NCI-H1417 (cell line): ENCODE measurements at regions not wholly inside any gene's neighbourhood (a gene's known extent, or its start where the extent isn't known, plus 50 kb on each side); places are given as distances from the start of the nearest gene placed in this dataset.

ENCODE experiments used
- DNase-seq, 3 experiments: peaks; one replicate each; lab custom pipeline; 2025; lab: John Stamatoyannopoulos, UW

DNA sequence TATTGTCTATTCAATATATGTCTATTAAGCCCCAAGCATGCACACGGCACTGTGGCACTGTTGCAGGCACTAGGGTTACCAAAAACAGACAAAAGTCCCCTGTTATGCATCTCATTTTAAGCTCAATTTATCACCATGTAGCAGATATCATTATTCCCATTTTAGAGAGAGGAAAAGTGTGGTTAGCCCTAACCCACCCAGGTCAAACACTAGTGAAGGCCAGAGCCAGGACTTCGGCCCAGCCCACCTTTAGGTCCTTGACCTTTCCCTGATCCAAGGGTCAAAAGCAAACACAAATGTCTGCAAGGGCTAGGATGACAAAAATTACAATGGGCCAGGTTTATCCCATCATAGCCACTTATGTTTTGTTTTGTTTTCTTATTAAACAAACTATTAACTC is 130.3 kb upstream of the NUDT7 start:
- no peak for DNase-seq

DNA sequence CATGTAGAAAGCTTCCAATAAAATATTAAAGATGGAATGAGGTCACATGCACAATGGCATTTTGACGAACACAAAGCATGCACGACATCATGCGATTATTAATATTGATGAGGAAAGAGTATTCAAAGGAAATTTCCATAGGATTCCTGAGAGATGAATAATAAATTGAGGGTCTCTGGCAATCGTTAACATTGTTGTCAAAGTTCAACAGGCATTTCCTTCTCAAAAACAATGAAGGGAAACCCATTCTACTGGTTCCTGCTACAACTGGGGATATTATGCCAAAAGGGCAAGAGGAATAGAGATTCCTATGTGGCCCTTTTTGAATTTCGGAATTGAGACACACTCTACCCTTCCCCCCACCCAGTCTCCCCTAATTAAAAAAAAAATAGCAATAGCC is 128.3 kb upstream of the NUDT7 start:
- DNase-seq: no peak

DNA sequence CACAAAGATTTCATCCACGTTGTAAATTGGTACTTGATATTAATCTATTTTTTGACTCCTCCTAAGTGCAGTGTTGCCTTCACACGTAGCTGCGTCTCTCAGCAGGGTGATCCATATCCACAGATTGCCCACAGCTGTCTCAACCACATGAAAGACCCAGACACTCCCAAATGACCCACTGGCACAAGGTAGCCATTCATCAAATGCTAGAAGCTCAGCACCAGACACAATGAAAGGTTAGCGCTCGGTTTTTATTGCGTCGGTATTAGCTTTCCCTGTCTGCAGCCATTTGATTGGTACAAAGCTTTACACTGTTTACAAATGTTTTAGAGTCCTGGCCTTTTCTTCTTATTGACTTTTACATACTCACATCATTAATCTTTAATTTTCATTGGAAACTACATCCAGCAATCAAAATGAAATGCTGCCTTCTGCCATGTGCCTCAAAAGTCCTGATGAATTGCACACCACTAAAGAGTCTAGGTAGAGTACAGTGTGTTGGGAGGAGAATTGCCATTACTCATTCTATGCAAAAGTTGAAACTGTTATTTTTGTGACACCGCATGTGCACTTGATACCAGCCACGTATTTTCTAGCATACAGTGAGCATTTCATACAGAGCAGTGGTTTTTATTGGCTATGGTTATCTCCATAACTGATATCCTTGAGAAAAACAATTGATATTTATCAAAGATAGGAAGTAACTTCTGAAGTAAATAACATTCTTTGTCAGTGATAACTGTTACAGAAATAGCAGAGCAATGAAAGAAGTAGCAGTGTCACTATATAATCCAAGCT is 127.3 kb upstream of the NUDT7 start:
- peak in 2 of 3 experiments; percentile 48 to 83 for DNase-seq

DNA sequence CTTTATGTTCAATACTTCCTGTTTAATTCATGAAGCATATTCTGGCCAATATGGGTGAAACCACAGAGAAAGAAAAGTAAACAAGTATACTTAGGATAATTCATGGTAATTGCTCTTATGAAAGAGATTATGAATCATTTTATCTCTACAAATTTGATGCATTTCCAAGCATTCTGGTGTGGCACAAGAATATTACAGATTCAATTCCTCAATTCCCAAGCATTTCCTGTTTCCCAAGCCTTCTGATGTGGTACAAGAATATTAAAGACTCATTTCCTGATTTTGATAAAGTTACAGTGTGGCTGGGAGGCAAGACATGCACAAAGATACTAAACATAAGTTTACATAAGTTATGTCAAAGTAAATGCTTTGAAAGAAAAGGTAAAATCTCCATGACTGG is 126.1 kb upstream of the NUDT7 start:
- no peak for DNase-seq

DNA sequence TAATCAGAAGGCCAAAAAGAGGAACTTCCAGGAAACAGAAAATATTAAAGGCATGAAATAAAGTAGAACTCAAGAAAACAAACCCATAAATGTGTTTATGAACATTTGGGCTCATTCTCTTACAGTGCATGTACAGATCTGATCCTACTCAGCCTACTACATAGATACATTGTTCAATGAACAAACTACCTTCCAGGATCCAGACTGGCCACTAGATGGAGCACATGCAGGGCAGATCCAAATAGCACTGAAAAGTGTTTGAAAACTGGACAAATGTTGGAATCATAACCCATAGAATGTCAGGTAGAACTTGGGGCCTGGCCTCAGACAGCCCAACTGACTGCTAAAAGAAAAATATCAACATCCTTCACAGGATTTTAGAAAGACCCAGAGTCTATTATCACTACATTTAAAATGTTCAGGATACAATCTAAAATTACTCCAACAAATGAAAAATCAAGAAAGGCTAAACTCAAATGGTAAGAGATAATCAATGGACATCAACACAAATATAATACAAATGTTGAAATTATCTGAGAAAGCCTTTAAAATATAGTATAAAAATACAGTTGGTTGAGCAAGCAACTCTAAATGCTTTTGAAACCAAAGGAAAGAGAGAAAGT is 122.4 kb upstream of the NUDT7 start:
- DNase-seq: peak in 2 of 3 experiments; percentile 15 to 59

DNA sequence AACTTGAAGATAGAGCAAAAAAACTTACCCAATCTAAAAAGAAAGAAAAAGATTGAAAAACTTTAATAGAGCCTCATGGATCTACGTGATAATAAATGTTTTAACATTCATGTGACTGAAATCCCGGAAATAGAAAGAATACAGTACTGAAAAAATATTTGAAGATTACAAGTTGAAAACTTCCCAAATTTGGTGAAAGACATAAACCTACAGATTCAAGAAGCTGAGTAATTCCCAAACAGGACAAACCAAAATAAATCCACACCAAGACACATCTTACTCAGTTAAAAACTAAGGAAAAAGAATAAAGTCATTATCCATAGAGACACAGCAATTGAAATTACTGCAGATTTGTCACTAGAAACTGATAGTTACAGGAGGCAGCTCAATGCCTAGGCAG is 121.8 kb upstream of the NUDT7 start:
- no peak for DNase-seq

DNA sequence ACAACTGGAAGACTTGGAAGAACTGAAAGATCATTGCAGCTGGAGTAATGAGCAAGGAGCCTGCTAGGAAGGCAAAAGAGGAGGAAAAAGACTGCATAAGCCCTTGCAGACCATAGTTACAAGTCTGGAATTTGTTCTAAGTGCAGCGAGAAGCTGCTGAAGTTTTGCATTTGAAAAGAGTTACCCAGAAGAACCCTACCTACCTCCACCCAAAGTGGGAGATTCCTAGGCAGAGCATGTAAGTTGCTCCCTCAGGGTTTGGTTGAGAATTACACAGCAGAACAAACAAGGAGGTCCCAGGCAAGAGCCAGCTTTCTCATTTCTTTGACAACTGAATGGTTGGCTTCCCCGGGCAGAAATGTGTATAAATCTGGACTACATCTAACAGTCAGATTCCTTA is 118.7 kb upstream of the NUDT7 start:
- DNase-seq: no peak

DNA sequence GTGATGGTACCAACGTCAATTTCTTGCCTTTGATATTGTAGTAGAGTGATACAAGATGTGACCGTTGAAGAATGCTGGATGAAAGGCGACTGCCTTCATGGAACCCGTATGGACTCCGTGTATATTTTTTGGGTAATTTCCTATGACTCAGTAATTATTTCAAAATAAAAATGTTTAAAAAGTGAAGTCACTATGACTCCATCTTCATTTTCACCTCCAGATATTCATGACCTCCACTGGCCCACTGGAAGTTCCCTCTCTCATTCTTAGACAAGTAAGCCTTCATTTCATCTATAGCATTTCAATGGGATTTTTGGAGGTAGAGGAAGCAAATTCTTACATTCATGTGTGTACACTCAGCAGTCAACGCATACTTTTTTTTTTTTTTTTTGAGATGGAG is 111.8 kb upstream of the NUDT7 start:
- DNase-seq: no peak

DNA sequence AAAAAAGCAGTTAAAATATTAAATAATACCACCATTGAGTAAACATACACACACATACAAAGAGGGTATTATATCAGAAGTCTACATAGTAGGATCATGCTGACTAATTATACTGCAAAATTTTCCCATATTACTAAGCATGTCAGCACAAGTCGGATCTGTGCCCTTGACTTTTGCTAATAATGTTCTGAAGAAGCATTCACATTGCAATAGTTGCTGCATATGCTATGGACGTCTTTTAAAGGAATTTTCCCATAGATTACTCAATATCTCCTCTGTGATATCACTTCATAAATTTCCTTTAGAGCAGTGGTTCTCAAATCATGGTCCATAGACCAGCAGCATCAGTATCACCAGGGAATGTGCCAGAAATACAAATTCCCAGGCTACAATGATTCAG is 110.9 kb upstream of the NUDT7 start:
- no peak for DNase-seq

DNA sequence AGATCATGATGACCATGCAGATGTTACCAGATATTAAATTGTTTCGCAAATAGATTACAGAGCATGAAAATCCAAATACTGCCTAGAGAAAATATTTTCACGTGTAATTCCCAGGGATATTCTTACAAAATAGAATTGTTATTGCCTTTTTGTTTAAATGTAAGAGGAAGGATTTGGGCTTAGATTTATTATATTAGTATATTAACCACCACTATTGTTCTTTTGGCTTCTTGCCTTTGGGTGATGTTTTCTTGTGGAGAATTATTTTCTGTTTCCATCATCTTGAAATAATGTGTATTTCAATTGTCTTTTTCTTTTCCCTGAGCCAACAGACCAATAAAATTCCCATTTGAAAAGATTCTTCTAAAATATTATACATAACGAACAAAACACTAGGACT is 109.7 kb upstream of the NUDT7 start:
- DNase-seq: no peak

DNA sequence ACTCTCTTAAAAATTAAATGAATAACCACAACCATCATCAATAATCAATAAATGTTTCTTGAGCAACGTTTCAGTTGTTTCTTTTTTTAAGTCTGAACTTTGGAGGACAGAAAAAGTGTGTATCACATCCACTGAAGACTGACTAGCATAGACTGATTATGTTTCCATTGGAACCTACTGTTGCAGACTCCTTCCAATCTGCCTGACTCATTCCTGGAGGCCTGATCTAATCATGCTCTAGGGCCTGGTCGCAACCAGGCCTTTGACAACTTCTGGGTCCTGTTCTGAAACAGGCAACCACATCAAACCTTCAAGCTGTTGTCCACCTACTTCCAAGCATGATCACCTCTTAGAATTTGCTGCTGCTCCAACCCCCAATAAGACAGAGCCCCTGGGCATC is 109.2 kb upstream of the NUDT7 start:
- no peak for DNase-seq

DNA sequence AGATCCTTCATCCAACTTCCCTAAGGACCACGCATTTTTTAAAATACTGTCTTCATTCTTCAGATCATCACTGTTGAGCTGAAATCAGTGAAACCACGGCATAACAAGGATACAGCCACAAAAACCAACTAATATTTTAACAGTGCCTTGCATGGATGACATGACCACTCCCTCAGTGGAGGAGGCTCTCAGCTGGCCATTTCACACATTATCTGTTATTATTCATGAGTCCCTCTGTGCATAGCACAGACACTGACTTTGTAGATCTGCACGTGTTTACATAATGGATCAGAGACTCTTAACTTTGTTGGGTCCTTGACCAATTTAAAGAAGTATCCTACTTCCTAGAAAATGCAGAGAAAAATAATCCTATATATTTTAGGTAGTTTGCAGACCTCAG is 104.8 kb upstream of the NUDT7 start:
- no peak for DNase-seq

DNA sequence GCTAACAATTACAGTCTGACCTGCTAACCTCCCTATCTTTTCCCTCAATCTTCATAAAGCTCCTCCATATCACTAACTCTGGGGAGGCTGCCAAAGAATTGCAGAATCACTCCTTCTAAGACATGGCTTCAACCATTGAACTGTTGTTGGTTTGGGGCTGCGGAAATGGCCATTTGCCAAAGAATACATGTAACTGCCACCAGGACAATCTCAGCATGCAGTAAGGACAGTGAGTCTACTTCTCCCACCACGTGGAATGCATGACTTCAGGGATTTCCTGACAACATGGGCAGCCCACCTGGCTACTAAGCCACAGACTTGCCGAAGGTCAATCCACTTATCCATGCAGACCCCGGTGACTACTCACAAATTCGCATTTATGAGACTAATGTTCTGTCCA is 104.3 kb upstream of the NUDT7 start:
- DNase-seq: no peak

DNA sequence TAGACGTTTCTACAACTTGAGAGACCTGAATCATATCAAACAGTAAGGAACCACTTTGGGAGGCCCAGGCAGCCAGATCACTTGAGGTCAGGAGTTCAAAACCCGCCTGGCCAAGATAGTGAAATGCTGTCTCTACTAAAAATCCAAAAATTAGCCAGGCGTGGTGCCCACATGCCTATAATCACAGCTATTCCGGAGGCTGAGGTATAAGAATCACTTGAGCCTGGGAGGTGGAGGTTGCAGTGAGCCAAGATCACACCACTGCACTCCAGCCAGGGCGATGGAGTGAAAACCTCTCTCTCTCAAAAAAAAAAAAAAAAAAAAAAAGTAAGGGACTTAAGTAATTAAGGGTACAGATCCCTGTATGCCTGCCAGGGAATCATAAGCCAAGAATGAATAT is 103.4 kb upstream of the NUDT7 start:
- DNase-seq: no peak

DNA sequence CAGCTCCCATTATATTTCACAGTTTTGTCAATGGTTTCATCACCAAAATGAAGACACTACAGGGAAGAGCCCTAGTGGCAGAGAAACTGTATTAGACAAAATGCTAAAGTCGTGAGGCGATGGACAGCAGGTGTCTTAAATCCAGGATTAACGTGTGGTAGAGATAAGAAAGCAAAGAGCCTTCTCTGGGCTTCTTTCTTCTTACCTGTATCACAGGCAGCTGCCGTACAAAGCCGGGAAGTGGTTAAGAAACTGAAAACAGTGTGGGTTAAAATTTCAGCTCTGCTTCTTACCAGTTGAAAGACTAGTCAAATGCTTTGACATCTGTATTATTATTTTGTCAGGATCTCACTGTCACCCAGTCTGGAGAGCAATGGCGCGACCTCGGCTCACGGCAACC is 98.2 kb upstream of the NUDT7 start:
- no peak for DNase-seq

DNA sequence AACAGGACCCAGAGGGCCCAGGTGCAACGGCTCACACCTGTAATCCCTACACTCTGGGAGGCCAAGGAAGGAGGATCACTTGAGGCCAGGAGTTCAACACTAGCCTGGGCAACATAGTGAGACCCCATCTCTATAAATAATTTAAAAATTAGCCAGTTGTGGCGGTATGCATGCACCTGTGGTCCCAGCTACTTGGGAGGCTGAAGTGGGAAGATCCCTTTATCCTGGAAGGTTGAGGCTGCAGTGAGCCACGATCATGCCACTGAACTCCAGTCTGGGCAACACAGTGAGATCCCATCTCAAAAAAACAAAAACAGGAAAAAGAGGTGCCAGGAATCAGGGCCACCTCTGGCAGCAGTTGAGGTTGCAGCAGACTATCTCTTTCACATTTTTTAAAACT is 85.7 kb upstream of the NUDT7 start:
- DNase-seq: no peak

DNA sequence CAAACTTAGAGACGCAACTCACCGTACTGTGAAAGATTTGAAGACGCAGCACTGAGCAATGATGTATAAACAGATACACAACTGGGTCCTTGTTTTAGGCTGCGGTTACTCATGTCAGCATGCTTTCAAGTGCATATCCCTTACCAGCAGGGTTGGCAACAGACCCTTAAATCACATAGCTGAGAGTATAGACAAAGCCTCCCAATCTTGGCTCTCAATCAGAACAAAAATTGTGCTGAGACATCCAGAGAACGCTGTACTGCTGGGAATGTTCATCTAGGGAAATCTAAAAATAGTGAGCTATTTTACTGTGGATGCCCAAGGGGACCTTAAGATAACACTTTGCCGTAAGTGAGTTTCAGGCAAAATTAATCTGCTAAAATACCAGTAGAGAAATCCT is 84.4 kb upstream of the NUDT7 start:
- no peak for DNase-seq

DNA sequence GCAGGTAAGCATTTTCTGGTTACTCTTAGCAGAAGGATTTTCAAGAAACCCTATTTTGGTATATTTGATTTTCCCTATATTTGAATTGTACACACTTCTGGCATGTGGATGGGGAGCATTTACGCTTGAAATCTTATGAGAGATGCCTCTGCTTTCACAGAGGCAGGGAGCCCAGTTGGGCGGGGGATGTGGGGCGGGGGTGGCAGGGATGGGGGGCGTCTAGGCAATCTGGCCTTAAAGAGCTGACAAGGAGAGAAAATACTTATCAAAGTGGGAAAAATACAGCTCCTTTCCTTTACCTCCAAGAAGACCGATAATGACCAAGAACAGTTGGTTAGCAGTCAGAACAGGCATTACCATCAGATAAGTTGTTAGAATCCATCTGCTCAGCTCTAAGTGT is 79.1 kb upstream of the NUDT7 start:
- no peak for DNase-seq

DNA sequence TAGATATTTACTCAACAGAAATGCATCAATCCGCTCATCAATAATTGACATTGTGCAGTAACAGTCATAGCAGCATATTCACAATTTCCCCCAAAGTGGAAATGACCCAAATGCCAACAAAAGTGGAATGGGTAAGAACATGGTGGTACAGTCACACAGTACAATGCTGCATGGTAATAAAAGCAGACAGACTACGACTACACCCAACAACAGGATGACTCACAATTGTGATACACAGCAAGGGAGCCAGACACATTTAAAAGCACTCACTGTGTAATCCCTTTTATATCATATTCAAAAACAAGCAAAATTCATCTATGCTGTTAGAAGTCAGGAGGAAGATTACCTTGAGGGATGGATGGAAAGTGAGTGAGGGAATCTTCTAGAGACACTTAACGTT is 76.5 kb upstream of the NUDT7 start:
- no peak for DNase-seq

DNA sequence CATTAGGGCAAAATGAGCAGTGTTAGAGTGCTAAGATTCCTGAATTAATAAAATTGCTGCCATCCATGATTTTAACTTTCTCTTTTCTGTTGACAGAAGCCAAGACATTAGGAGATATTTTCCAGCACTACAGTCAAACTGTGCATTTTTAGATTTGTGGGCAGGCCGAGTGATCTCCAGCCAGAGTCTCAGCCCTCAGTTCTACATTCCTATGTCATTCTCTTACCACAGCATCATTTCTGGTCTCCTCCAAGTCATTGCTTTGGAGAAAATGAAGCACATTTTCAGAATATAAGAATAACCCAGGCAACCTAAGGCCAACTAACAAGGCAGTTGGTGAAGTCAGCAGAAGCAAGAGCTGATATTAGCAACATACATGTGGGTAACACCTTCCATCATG is 74.6 kb upstream of the NUDT7 start:
- DNase-seq: no peak

DNA sequence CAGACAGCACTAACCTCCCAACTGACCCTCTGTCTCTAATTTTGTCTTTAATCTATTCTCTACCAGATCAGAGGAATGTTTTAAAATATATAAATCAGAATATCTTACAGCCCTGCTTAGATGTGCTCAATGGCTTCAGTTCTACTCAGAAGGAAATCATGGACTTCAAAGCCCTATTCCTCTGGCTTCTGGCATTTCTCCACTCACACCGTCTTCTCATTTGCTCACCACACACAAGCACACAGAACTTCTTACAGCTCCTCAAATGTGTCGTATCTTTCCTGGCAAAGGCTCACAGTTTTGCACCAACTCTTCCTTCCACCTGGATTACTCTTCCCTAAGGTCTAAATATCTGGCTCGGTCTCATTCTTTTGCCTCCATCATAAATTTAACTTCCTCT is 71.6 kb upstream of the NUDT7 start:
- DNase-seq: no peak

DNA sequence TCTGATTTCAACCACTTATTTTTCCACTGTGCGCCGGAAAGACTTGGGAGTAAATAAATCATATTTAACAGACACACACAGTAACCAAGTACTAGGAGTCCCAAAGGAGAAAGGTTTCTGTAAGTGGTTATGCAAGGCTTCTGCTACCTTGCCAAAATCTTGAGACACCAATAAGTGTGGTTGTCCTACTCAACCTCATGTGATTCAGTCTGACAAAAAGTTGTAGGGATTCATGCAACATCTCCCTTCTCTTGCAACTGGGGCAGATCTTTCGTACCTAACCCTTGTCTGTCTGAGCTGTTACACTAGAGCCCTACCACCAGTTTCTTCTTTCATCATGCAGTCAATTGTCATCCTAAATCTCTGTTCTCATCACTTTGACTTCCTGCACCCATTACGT is 69.9 kb upstream of the NUDT7 start:
- DNase-seq: no peak

DNA sequence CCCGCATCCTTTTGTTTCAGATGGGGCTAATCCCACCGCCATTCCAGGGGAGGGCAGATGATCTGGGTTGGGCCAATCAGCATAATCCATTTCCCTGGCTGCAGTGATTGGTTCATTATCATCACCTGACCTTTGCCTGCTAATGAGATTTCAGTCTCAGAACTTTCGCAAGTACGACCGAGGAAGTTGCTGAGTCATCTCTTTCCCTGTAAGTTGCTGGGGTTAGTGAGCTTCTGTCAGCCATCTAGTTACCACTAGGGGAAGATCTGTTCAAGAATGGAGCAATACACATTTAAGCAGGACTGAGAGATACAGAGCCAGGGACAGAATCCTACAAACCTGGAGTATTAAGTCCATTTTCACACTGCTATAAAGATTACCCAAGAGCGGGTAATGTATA is 65.3 kb upstream of the NUDT7 start:
- no peak for DNase-seq

DNA sequence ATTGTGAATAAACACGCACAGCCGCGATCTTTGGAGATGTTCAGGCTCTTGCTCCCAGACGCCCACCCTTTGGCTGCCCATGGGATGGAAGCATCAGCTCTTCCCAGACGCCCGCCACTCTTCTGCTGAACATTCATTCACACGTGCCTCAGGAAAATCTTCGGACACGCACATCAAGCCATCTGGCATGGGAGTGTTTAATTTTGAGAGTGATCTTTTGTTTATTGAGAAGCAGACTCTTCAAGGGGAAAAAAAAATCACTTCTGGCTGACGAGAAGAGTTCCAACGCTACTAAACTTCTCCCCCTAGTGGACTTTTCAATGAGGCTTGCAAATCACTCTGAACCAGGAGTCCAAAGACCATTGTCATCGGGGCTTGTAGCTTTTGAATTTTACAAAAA is 62.0 kb upstream of the NUDT7 start:
- DNase-seq: peak; percentile 22 to 80 (median 50)
